Loucy (cell line): ENCODE measurements at regions not wholly inside any gene's neighbourhood (a gene's known extent, or its start where the extent isn't known, plus 50 kb on each side); places are given as distances from the start of the nearest gene placed in this dataset.

Experiments used
- H2AFZ ChIP-seq: fragments of 200-600 bp; sonication (generic); 2 replicates; pipeline ENCODE4 v1.6.0; 2016; ENCODE audit warnings: antibody characterized with exemption, mild to moderate bottlenecking, low read length, moderate library complexity
- H3F3A ChIP-seq: fragments of 200-600 bp; 2 replicates; pipeline ENCODE4 v1.6.0; 2016; ENCODE audit warnings: antibody characterized with exemption, low read depth, mild to moderate bottlenecking
- H3K27me3 ChIP-seq: fragments of 200-600 bp; sonication (generic); 2 replicates; pipeline ENCODE4 v1.6.1; 2014; ENCODE audit warnings: low read length, mild to moderate bottlenecking; ENCODE audit not compliant: insufficient read depth, poor library complexity, severe bottlenecking
- H3K36me3 ChIP-seq: fragments of 200-600 bp; sonication (generic); 2 replicates; pipeline ENCODE4 v1.6.1; 2016; ENCODE audit warnings: low read length; ENCODE audit not compliant: insufficient read depth
- H3K4me1 ChIP-seq: fragments of 200-600 bp; sonication (generic); 2 replicates; pipeline ENCODE4 v1.5.1; 2014; ENCODE audit warnings: low read length, mild to moderate bottlenecking; ENCODE audit not compliant: insufficient read depth, poor library complexity, severe bottlenecking
- H3K4me2 ChIP-seq: fragments of 200-600 bp; sonication (generic); 2 replicates; pipeline ENCODE4 v1.6.0; 2014; ENCODE audit warnings: antibody characterized with exemption, low read length, low read depth, mild to moderate bottlenecking; ENCODE audit not compliant: poor library complexity, severe bottlenecking
- H3K4me3 ChIP-seq: fragments of 200-600 bp; sonication (generic); 2 replicates; pipeline ENCODE4 v1.5.1; 2014; ENCODE audit warnings: low read length, mild to moderate bottlenecking, mixed read lengths; ENCODE audit not compliant: poor library complexity, severe bottlenecking
- H3K79me2 ChIP-seq: fragments of 200-600 bp; sonication (generic); 2 replicates; pipeline ENCODE4 v1.6.1; 2014; ENCODE audit warnings: low read length; ENCODE audit not compliant: insufficient read depth
- H3K9ac ChIP-seq: fragments of 200-600 bp; sonication (generic); 2 replicates; pipeline ENCODE4 v1.6.0; 2014; ENCODE audit warnings: mild to moderate bottlenecking, low read depth, low read length, moderate library complexity; ENCODE audit not compliant: poor library complexity, severe bottlenecking
- H3K9me2 ChIP-seq: fragments of 200-600 bp; sonication (generic); replicated peaks from 2 replicates; pipeline ENCODE4 v1.6.1; 2016; ENCODE audit warnings: low read depth, low read length, mixed read lengths
- H3K9me3 ChIP-seq: fragments of 200-600 bp; sonication (generic); 2 replicates; pipeline ENCODE4 v1.6.1; 2014; ENCODE audit warnings: mild to moderate bottlenecking, antibody characterized with exemption, low read length, low read depth; ENCODE audit not compliant: insufficient read depth
- H4K20me1 ChIP-seq: fragments of 200-600 bp; sonication (generic); 2 replicates; pipeline ENCODE4 v1.6.0; 2014; ENCODE audit warnings: antibody characterized with exemption, low read length, mild to moderate bottlenecking; ENCODE audit not compliant: insufficient read depth, poor library complexity, severe bottlenecking
- CTCF ChIP-seq: fragments of 200-600 bp; sonication (generic); conservative IDR thresholded peaks from 2 replicates; pipeline ENCODE4 v1.5.1; 2014; ENCODE audit warnings: mild to moderate bottlenecking, antibody characterized with exemption, low read length
- EZH2phosphoT487 ChIP-seq: fragments of 200-600 bp; IDR thresholded peaks from 2 replicates; pipeline ENCODE4 v1.6.1; 2018; ENCODE audit warnings: antibody characterized with exemption, mild to moderate bottlenecking, moderate library complexity, borderline replicate concordance

GRCh38 chrX:127057891-127058619 lies 238.5 kb downstream of the PRR32 start:
- TF ChIP-seq CTCF (no peak), EZH2phosphoT487 (no peak)
- H3K79me2 ChIP-seq: no peaks in the 10 kb centered on the region
- no peaks in the 10 kb centered on the region for H3F3A ChIP-seq
- H3K9me3 ChIP-seq: no peaks in the 10 kb centered on the region
- H3K27me3 ChIP-seq: no peaks in the 10 kb centered on the region
- H4K20me1 ChIP-seq: no peaks in the 10 kb centered on the region
- no peak overlapping the region for H2AFZ ChIP-seq
- no peaks in the 10 kb centered on the region for H3K36me3 ChIP-seq
- H3K4me1 ChIP-seq: no peaks in the 10 kb centered on the region
- H3K4me3 ChIP-seq: no peak overlapping the region
- H3K9me2 ChIP-seq: no peaks in the 10 kb centered on the region
- H3K4me2 ChIP-seq: no peak overlapping the region
- H3K9ac ChIP-seq: no peak overlapping the region

DNA sequence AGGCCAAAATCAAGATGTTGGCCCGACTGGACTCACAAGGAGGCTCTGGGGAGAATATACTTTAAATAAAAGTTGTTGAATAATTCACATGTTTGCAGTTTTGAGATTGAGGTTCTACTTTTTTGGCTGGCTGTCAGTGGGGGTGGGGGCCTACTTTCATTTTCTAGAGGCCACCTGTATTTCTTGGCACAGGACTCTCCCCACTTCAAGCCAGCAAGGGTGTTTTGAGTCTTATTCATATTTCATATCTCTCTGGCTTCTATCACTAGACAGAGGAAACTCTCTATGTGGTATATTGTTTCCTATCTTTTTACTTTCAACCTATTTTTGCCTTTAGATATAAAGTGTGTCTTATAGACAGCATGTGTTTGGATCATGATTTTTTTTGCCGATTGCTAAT lies 266.4 kb downstream of the PRR32 start:
- no peaks in the 10 kb centered on the region for H3K27me3 ChIP-seq
- H3K9ac ChIP-seq: no peak overlapping the region
- no peaks in the 10 kb centered on the region for H3K4me1 ChIP-seq
- no peak overlapping the region for H2AFZ ChIP-seq
- no peaks in the 10 kb centered on the region for H3K9me2 ChIP-seq
- H3K4me2 ChIP-seq: no peak overlapping the region
- H3F3A ChIP-seq: no peaks in the 10 kb centered on the region
- H4K20me1 ChIP-seq: no peaks in the 10 kb centered on the region
- no peak for TF ChIP-seq CTCF
- TF ChIP-seq EZH2phosphoT487: no peak
- H3K36me3 ChIP-seq: no peaks in the 10 kb centered on the region
- no peaks in the 10 kb centered on the region for H3K79me2 ChIP-seq
- H3K4me3 ChIP-seq: no peak overlapping the region
- H3K9me3 ChIP-seq: no peaks in the 10 kb centered on the region

GRCh38 chrX:127112726-127113125 lies 293.2 kb downstream of the PRR32 start:
- Histone ChIP-seq H3K9ac (no peak overlapping the region), H3K4me1 (no peaks in the 10 kb centered on the region), H3K36me3 (no peaks in the 10 kb centered on the region), H4K20me1 (no peaks in the 10 kb centered on the region), H3K79me2 (no peaks in the 10 kb centered on the region), H3F3A (no peaks in the 10 kb centered on the region), H3K27me3 (no peaks in the 10 kb centered on the region), H2AFZ (no peak overlapping the region), H3K4me2 (no peak overlapping the region), H3K4me3 (no peak overlapping the region), H3K9me3 (no peaks in the 10 kb centered on the region), H3K9me2 (no peaks in the 10 kb centered on the region)
- TF ChIP-seq EZH2phosphoT487 (no peak), CTCF (no peak)
